Stomach (tissue), 8 donors: ENCODE measurements at regions not wholly inside any gene's neighbourhood (a gene's known extent, or its start where the extent isn't known, plus 50 kb on each side); places are given as distances from the start of the nearest gene placed in this dataset.

Experiments used
- DNase-seq, 2 donors: peaks; one replicate each; pipeline versions ENCODE4 v3.0.0 to v3.0.0-alpha.2; 2013 to 2019
- H3K27ac ChIP-seq, 5 donors: fragments of 200-600 bp in 4 of 5; sonication (generic) in 4 of 5; one replicate each; pipeline ENCODE4 v1.5.1; 2013 to 2019; ENCODE audit warnings: mild to moderate bottlenecking in 1 of 5, moderate library complexity in 1 of 5
- H3K27me3 ChIP-seq, 3 donors: fragments of 200-600 bp; sonication (generic); one replicate each; pipeline ENCODE4 v1.5.1; 2017 to 2019; ENCODE audit warnings: mixed run types in 1 of 3
- H3K36me3 ChIP-seq, 4 donors: fragments of 200-600 bp; sonication (generic); 1 replicate in 3 of 4; 2 replicates in 1 of 4; pipeline ENCODE4 v1.5.1; 2016 to 2019
- H3K4me1 ChIP-seq, 4 donors: fragments of 200-600 bp; sonication (generic); one replicate each; pipeline ENCODE4 v1.5.1; 2016 to 2019
- H3K4me3 ChIP-seq, 4 donors: fragments of 200-600 bp; sonication (generic) in 3 of 4; one replicate each; pipeline ENCODE4 v1.5.1; 2016 to 2019; ENCODE audit warnings: mild to moderate bottlenecking in 1 of 4
- H3K9me3 ChIP-seq, 4 donors: fragments of 200-600 bp; sonication (generic); one replicate each; pipeline ENCODE4 v1.5.1; 2016 to 2019
- EP300 ChIP-seq: sonication (generic); formaldehyde crosslinking; IDR thresholded peaks from one replicate; pipeline ENCODE4 v1.6.1; 2017; ENCODE audit warnings: antibody characterized with exemption
- POLR2A ChIP-seq, 4 donors: fragments of 450-650 bp; IDR thresholded peaks; one replicate each; pipeline ENCODE4 v1.6.1; 2016; ENCODE audit warnings: antibody characterized with exemption in 4 of 4, control low read depth in 2 of 4, mild to moderate bottlenecking in 1 of 4, moderate library complexity in 1 of 4
- POLR2AphosphoS5 ChIP-seq, 3 donors: sonication (generic); formaldehyde crosslinking; IDR thresholded peaks; one replicate each; pipeline ENCODE4 v1.6.1; 2016; ENCODE audit warnings: antibody characterized with exemption in 3 of 3
- WGBS, 5 donors: extraction: QIAGEN DNeasy Blood & Tissue Kit in 3 of 5; methylation state at CpG; one replicate each; pipeline versions ENCODE4 v1.1.5 to v1.1.7; 2013 to 2018; 5-methylcytosine and 5-hydroxymethylcytosine counted together
- intact Hi-C: fragments of 100-400 bp; cut with DNase I; formaldehyde crosslinking; loops from one replicate; pipeline ENCODE4 v1.15.1; 2023; ENCODE audit warnings: low total_unique reads
- TF ChIP-seq, protein P1 (sequence below), 7 experiments: fragments of 450-650 bp in 4 of 7; fragments of 200-600 bp in 3 of 7; sonication (generic) in 3 of 7; IDR thresholded peaks; one replicate each; pipeline ENCODE4 v1.5.1; 2016 to 2019; ENCODE audit warnings: antibody characterized with exemption in 7 of 7, control low read depth in 2 of 7, mild to moderate bottlenecking in 1 of 7
- donor health status: healthy with polysubstance abuse.
- donor health status: Bipolar disorder and iron deficiency.
- donor health status: healthy.

DNA sequence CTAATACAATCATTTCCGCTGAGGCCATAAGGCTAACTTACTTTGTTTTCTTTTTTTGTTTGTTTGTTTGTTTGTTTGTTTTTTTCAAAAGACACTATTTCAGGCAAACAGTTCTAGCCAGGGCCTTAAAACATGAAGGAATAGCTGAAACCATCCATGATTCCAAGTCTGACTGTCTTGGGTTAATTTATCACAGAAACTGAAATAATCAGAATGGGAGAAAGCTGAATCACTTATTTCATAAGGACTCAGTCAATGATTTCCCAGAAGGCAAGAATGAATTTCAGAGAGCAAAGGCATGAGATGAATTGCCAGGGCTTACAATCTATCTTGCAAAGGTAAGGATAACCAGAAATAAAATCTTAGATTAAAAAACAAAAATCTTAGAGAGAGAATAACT, 1315.1 kb downstream of the SUCLG1 start:
- no peaks in the 10 kb centered on the region for H3K9me3 ChIP-seq
- DNase-seq, result no peak
- H3K27ac ChIP-seq, result no peak overlapping the region
- intact Hi-C loops, result no loop called here
- no peaks in the 10 kb centered on the region for H3K4me1 ChIP-seq
- H3K4me3 ChIP-seq, result no peak overlapping the region
- WGBS, 5 donors, result 92 to 100% (median 97%) methylated on average over 1 of the region's 1 CpG
- TF ChIP-seq EP300, result no peak
- TF ChIP-seq, protein P1, sequence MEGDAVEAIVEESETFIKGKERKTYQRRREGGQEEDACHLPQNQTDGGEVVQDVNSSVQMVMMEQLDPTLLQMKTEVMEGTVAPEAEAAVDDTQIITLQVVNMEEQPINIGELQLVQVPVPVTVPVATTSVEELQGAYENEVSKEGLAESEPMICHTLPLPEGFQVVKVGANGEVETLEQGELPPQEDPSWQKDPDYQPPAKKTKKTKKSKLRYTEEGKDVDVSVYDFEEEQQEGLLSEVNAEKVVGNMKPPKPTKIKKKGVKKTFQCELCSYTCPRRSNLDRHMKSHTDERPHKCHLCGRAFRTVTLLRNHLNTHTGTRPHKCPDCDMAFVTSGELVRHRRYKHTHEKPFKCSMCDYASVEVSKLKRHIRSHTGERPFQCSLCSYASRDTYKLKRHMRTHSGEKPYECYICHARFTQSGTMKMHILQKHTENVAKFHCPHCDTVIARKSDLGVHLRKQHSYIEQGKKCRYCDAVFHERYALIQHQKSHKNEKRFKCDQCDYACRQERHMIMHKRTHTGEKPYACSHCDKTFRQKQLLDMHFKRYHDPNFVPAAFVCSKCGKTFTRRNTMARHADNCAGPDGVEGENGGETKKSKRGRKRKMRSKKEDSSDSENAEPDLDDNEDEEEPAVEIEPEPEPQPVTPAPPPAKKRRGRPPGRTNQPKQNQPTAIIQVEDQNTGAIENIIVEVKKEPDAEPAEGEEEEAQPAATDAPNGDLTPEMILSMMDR (IDR thresholded peaks at IDR 0.05), result no peak
- no peak for TF ChIP-seq POLR2AphosphoS5 (IDR thresholded peaks at IDR 0.05)
- no peak for TF ChIP-seq POLR2A (IDR thresholded peaks at IDR 0.05)
- no peaks in the 10 kb centered on the region for H3K36me3 ChIP-seq
- H3K27me3 ChIP-seq, result no peaks in the 10 kb centered on the region

DNA sequence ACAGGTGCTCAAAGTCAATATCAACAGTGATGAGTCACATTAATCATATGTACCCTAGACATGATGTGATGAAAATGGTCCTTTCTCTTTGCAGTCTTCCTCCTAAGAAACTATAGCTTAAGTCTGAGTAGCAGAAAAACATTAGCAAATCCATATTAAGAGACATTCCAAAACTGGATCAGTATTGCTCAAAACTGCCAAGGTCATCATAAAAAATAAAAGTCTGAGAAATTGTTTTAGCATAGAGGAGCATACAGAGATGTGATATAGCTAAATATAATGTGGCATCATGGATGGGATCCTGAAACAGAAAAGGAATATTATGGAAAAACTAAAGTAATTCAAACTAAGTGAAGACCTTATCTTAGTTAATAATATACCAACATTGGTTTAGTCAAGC, 1316.1 kb downstream of the SUCLG1 start:
- no peak for DNase-seq
- intact Hi-C loops, result no loop called here
- H3K27me3 ChIP-seq, result no peaks in the 10 kb centered on the region
- H3K4me3 ChIP-seq, result no peak overlapping the region
- no peaks in the 10 kb centered on the region for H3K36me3 ChIP-seq
- H3K27ac ChIP-seq, result no peak overlapping the region
- H3K4me1 ChIP-seq, result no peaks in the 10 kb centered on the region
- TF ChIP-seq POLR2AphosphoS5 (IDR thresholded peaks at IDR 0.05), result no peak
- TF ChIP-seq POLR2A (IDR thresholded peaks at IDR 0.05), result no peak
- no peak for TF ChIP-seq EP300
- TF ChIP-seq, protein P1 (IDR thresholded peaks at IDR 0.05), result no peak
- H3K9me3 ChIP-seq, result no peaks in the 10 kb centered on the region

- intact Hi-C loops, result no loop called here
- TF ChIP-seq POLR2A (IDR thresholded peaks at IDR 0.05) (no peak), EP300 (no peak), POLR2AphosphoS5 (IDR thresholded peaks at IDR 0.05) (no peak)
- TF ChIP-seq, protein P1 (IDR thresholded peaks at IDR 0.05), result no peak
- Histone ChIP-seq H3K36me3 (no peaks in the 10 kb centered on the region), H3K27me3 (no peaks in the 10 kb centered on the region), H3K9me3 (no peaks in the 10 kb centered on the region), H3K4me1 (no peaks in the 10 kb centered on the region), H3K27ac (no peak overlapping the region), H3K4me3 (no peak overlapping the region)
- no peak for DNase-seq
- WGBS, 5 donors, result 50 to 79% (median 58%) methylated on average over 1 of the region's 1 CpG
These were observed 1343.5 kb downstream of the SUCLG1 start for GRCh38 chr2:83115606-83116005.

- WGBS, 5 donors, result 57 to 90% (median 85%) methylated on average over 1 of the region's 1 CpG
- Histone ChIP-seq H3K9me3 (no peaks in the 10 kb centered on the region), H3K4me3 (no peak overlapping the region), H3K27ac (no peak overlapping the region), H3K4me1 (no peaks in the 10 kb centered on the region), H3K36me3 (no peaks in the 10 kb centered on the region), H3K27me3 (no peaks in the 10 kb centered on the region)
- DNase-seq, result no peak
- TF ChIP-seq POLR2A (IDR thresholded peaks at IDR 0.05) (no peak), EP300 (no peak), POLR2AphosphoS5 (IDR thresholded peaks at IDR 0.05) (no peak)
- TF ChIP-seq, protein P1 (IDR thresholded peaks at IDR 0.05), result no peak
- intact Hi-C loops, result no loop called here
These were observed 1343.9 kb downstream of the SUCLG1 start for GRCh38 chr2:83115155-83115554.
